IMR-90 (cell line): ENCODE measurements at regions not wholly inside any gene's neighbourhood (a gene's known extent, or its start where the extent isn't known, plus 50 kb on each side); places are given as distances from the start of the nearest gene placed in this dataset.

Experiments
- ATAC-seq: fragments of 200-7000 bp; cut with Tn5 transposase; 2 replicates; pipeline ENCODE4 v1.9.1; 2020; ENCODE audit warnings: low read depth, mild to moderate bottlenecking, moderate library complexity
- BruUV-seq: library from RNA; stranded (reverse); fragments of 400-500 nt; replicated peaks from 2 replicates; lab custom pipeline; 2021; lab: Mats Ljungman, UMichigan
- CTCF ChIA-PET: fragments of 300-600 bp; formaldehyde crosslinking; extraction: SDS; loops from one replicate; lab custom pipeline; 2021; ENCODE audit warnings: antibody characterized with exemption; lab: Yijun Ruan, JAX
- POLR2A ChIA-PET: fragments of 300-600 bp; sonication (Branson Sonifier 250); formaldehyde crosslinking; loops from one replicate; lab custom pipeline; 2022; ENCODE audit warnings: antibody characterized with exemption; ENCODE audit not compliant: unreplicated experiment; lab: Charles Lee
- DNase-seq: peaks from one replicate; pipeline ENCODE4 v3.0.0; 2013
- H2AFZ ChIP-seq: replicated peaks from 2 replicates; pipeline ENCODE3; 2013; ENCODE audit warnings: low read length, mild to moderate bottlenecking; ENCODE audit not compliant: poor library complexity
- H2AK5ac ChIP-seq: 2 replicates; pipeline ENCODE4 v1.6.1; 2013; ENCODE audit warnings: low read depth, low read length, inconsistent platforms
- H2AK9ac ChIP-seq: replicated peaks from 2 replicates; pipeline ENCODE3; 2013; ENCODE audit warnings: mild to moderate bottlenecking, low read depth, low read length, moderate library complexity; ENCODE audit not compliant: poor library complexity
- H2BK120ac ChIP-seq: 2 replicates; pipeline ENCODE4 v1.6.1; 2013; ENCODE audit warnings: low read depth, low read length, inconsistent platforms
- H2BK15ac ChIP-seq: 3 replicates; pipeline ENCODE4 v1.6.1; 2013; ENCODE audit warnings: low read depth, low read length, inconsistent platforms
- H2BK20ac ChIP-seq: 2 replicates; pipeline ENCODE4 v1.6.1; 2013; ENCODE audit warnings: low read depth, mild to moderate bottlenecking, inconsistent platforms, low read length, moderate library complexity
- H2BK5ac ChIP-seq: 2 replicates; pipeline ENCODE4 v1.6.1; 2013; ENCODE audit warnings: mild to moderate bottlenecking, low read depth, low read length, inconsistent platforms; ENCODE audit not compliant: poor library complexity, severe bottlenecking
- H3K14ac ChIP-seq: replicated peaks from 2 replicates; pipeline ENCODE4 v1.6.1; 2013; ENCODE audit warnings: low read depth, low read length, inconsistent platforms
- H3K18ac ChIP-seq: 2 replicates; pipeline ENCODE4 v1.6.1; 2013; ENCODE audit warnings: low read depth, low read length, control low read depth
- H3K23ac ChIP-seq: 2 replicates; pipeline ENCODE4 v1.6.1; 2013; ENCODE audit warnings: low read depth, low read length, inconsistent platforms
- H3K27ac ChIP-seq: 2 replicates; pipeline ENCODE4 v1.5.1; 2013; ENCODE audit warnings: mild to moderate bottlenecking, control low read depth, low read length; ENCODE audit not compliant: insufficient read depth
- H3K27me3 ChIP-seq: 2 replicates; pipeline ENCODE4 v1.6.1; 2013; ENCODE audit warnings: low read length; ENCODE audit not compliant: control insufficient read depth, insufficient read depth
- H3K36me3 ChIP-seq: 2 replicates; pipeline ENCODE4 v1.6.1; 2013; ENCODE audit warnings: low read length, mixed read lengths; ENCODE audit not compliant: control insufficient read depth, insufficient read depth
- H3K4ac ChIP-seq: 2 replicates; pipeline ENCODE4 v1.6.1; 2013; ENCODE audit warnings: low read depth, low read length, inconsistent platforms
- H3K4me1 ChIP-seq: 2 replicates; pipeline ENCODE4 v1.6.1; 2013; ENCODE audit warnings: low read length, mixed read lengths; ENCODE audit not compliant: control insufficient read depth, insufficient read depth
- H3K4me2 ChIP-seq: 2 replicates; pipeline ENCODE4 v1.6.1; 2013; ENCODE audit warnings: low read depth, mild to moderate bottlenecking, control low read depth, low read length, moderate library complexity
- H3K4me3 ChIP-seq: 2 replicates; pipeline ENCODE4 v1.5.1; 2013; ENCODE audit warnings: low read depth, mild to moderate bottlenecking, control low read depth, low read length, moderate library complexity; ENCODE audit not compliant: insufficient read depth
- H3K56ac ChIP-seq: 2 replicates; pipeline ENCODE4 v1.6.1; 2013; ENCODE audit warnings: low read length, inconsistent platforms; ENCODE audit not compliant: insufficient read depth; ENCODE audit errors: extremely low read depth
- H3K79me1 ChIP-seq, 2 experiments: 2 replicates each; pipeline ENCODE4 v1.6.1; 2013; ENCODE audit warnings: low read length in 2 of 2, inconsistent platforms in 1 of 2, low read depth in 1 of 2
- H3K9ac ChIP-seq: 2 replicates; pipeline ENCODE4 v1.6.1; 2013; ENCODE audit warnings: low read depth, low read length, control low read depth
- H3K9me1 ChIP-seq: 2 replicates; pipeline ENCODE4 v1.6.1; 2013; ENCODE audit warnings: low read length, inconsistent platforms; ENCODE audit not compliant: insufficient read depth
- H3K9me3 ChIP-seq: 2 replicates; pipeline ENCODE4 v1.6.1; 2013; ENCODE audit warnings: low read length; ENCODE audit not compliant: control insufficient read depth, insufficient read depth
- H4K20me1 ChIP-seq: 2 replicates; pipeline ENCODE4 v1.6.1; 2013; ENCODE audit warnings: low read length, inconsistent platforms; ENCODE audit not compliant: insufficient read depth
- H4K5ac ChIP-seq: 2 replicates; pipeline ENCODE4 v1.6.1; 2013; ENCODE audit warnings: mild to moderate bottlenecking, low read depth, low read length, control low read depth
- H4K8ac ChIP-seq, 2 experiments: 2 replicates each; pipeline ENCODE4 v1.6.1; 2013; ENCODE audit warnings: low read depth in 2 of 2, low read length in 2 of 2, control low read depth in 1 of 2, inconsistent platforms in 1 of 2
- H4K91ac ChIP-seq: 2 replicates; pipeline ENCODE4 v1.6.1; 2013; ENCODE audit warnings: low read depth, low read length, inconsistent platforms; ENCODE audit not compliant: insufficient read depth
- CEBPB ChIP-seq: IDR thresholded peaks from 2 replicates; pipeline ENCODE4 v1.6.1; 2012; ENCODE audit warnings: low read depth, low read length, improper control_type of control experiment
- CHD1 ChIP-seq: IDR thresholded peaks from 2 replicates; pipeline ENCODE4 v1.6.1; 2012; ENCODE audit warnings: low read depth, low read length, improper control_type of control experiment
- CTCF ChIP-seq: conservative IDR thresholded peaks from 2 replicates; pipeline ENCODE4 v1.5.1; 2012; ENCODE audit warnings: mild to moderate bottlenecking, low read depth, low read length, improper control_type of control experiment
- FOS ChIP-seq: fragments of 150-350 bp; IDR thresholded peaks from 2 replicates; pipeline ENCODE4 v1.6.1; 2016; ENCODE audit warnings: low read depth, low read length
- MAFK ChIP-seq: IDR thresholded peaks from 2 replicates; pipeline ENCODE4 v1.6.1; 2012; ENCODE audit warnings: low read depth, low read length, improper control_type of control experiment
- MAZ ChIP-seq: IDR thresholded peaks from 2 replicates; pipeline ENCODE4 v1.6.1; 2012; ENCODE audit warnings: low read depth, mild to moderate bottlenecking, low read length, improper control_type of control experiment, moderate library complexity, borderline replicate concordance
- MXI1 ChIP-seq: IDR thresholded peaks from 2 replicates; pipeline ENCODE4 v1.6.1; 2012; ENCODE audit warnings: low read depth, mild to moderate bottlenecking, low read length, moderate library complexity, borderline replicate concordance
- NFE2L2 ChIP-seq: fragments of 150-350 bp; IDR thresholded peaks from 2 replicates; pipeline ENCODE4 v1.6.1; 2016; ENCODE audit warnings: low read depth, mild to moderate bottlenecking, low read length
- POLR2A ChIP-seq: IDR thresholded peaks from 2 replicates; pipeline ENCODE4 v1.6.1; 2012; ENCODE audit warnings: mild to moderate bottlenecking, low read depth, low read length
- RAD21 ChIP-seq: IDR thresholded peaks from 2 replicates; pipeline ENCODE4 v1.6.1; 2012; ENCODE audit warnings: low read length, improper control_type of control experiment
- RCOR1 ChIP-seq: IDR thresholded peaks from 2 replicates; pipeline ENCODE4 v1.6.1; 2012; ENCODE audit warnings: mild to moderate bottlenecking, low read length, improper control_type of control experiment; ENCODE audit not compliant: insufficient replicate concordance
- USF2 ChIP-seq: fragments of 150-350 bp; IDR thresholded peaks from 2 replicates; pipeline ENCODE4 v1.6.1; 2017; ENCODE audit warnings: mild to moderate bottlenecking, antibody characterized with exemption, low read length, low read depth
- WGBS, 2 experiments: methylation state at CpG; one replicate each; pipeline versions ENCODE4 v1.1.5 to v1.1.7; 2013; ENCODE audit warnings: missing lambda C conversion rate in 2 of 2; ENCODE audit not compliant: insufficient read length in 1 of 2; ENCODE audit errors: extremely low coverage in 2 of 2; 5-methylcytosine and 5-hydroxymethylcytosine counted together
- dilution Hi-C: fragments of 300-500 bp; cut with HindIII; formaldehyde crosslinking; loops from one replicate; pipeline ENCODE4 v1.14.3; 2018; ENCODE audit warnings: low sequenced_read_pairs; ENCODE audit not compliant: unreplicated experiment
- in situ Hi-C: fragments of 300-500 bp; cut with MboI; formaldehyde crosslinking; loops from 3 replicates; pipeline ENCODE4 v1.14.3; 2019; ENCODE audit warnings: low sequenced_read_pairs, inconsistent platforms, mixed read lengths
- intact Hi-C: fragments of 100-400 bp; cut with micrococcal nuclease; formaldehyde crosslinking; loops from 2 replicates; pipeline ENCODE4 v1.10.0; 2022

- in situ Hi-C loops (no loop called here), dilution Hi-C loops (no loop called here), intact Hi-C loops (loop anchor here (10.0 kb wide), 1 partner anchor 126 kb away; the partner anchor contains the start of gene ARL4C)
- Histone ChIP-seq H3K14ac (no peak overlapping the region), H3K18ac (no peak overlapping the region), H2AFZ (peak overlapping the region; percentile 34), H3K9ac (no peak overlapping the region), H2BK5ac (no peak overlapping the region), H4K5ac (no peak overlapping the region), H3K4me1 (no peaks in the 10 kb centered on the region), H3K4me2 (no peak overlapping the region), H3K9me3 (no peaks in the 10 kb centered on the region), H4K91ac (no peak overlapping the region), H2BK20ac (no peak overlapping the region; the same call in 1 of the 2 replicates), H3K4ac (no peak overlapping the region), H3K9me1 (0 out of 2 replicates have a peak, but pooled peaks cover 4% of the 10 kb centered on the region), H3K79me1 (no peaks in the 10 kb centered on the region), H2BK120ac (no peak overlapping the region; the same call in 1 of the 2 replicates), H3K27ac (no peak overlapping the region), H2AK5ac (no peak overlapping the region), H3K27me3 (peaks cover 2% of the 10 kb centered on the region; the same call in 1 of the 2 replicates), H4K20me1 (no peaks in the 10 kb centered on the region), H3K36me3 (no peaks in the 10 kb centered on the region), H3K23ac (no peak overlapping the region), H3K4me3 (no peak overlapping the region), H2AK9ac (peak overlapping the region; percentile 31), H3K56ac (no peak overlapping the region), H2BK15ac (no peak overlapping the region), H4K8ac (no peak overlapping the region)
- WGBS, 2 experiments, result no CpG with 5 or more reads among the region's 1 CpG
- ATAC-seq (peak; percentile 75), DNase-seq (peak; percentile 28)
- TF ChIP-seq CHD1 (no peak), CEBPB (no peak), MAZ (no peak), CTCF (no peak), USF2 (no peak), NFE2L2 (no peak), MAFK (no peak), FOS (no peak), RCOR1 (no peak), POLR2A (no peak), RAD21 (no peak), MXI1 (no peak)
- no TSS peak for BruUV-seq
- ChIA-PET POLR2A (interaction anchor here (0.6 kb wide), 1 partner anchor 18 kb away, joined by 3 read pairs; no protein-coding TSS in a partner anchor), CTCF (interaction anchor here (0.5 kb wide), 1 partner anchor 11 kb away, joined by 3 read pairs; no protein-coding TSS in a partner anchor)
Measured at GRCh38 chr2:234368861-234369261, 128.0 kb downstream of the ARL4C start.
